ENCODE measurements at regions not wholly inside any gene's neighbourhood (a gene's known extent, or its start where the extent isn't known, plus 50 kb on each side); places are given as distances from the start of the nearest gene placed in this dataset.

DNA sequence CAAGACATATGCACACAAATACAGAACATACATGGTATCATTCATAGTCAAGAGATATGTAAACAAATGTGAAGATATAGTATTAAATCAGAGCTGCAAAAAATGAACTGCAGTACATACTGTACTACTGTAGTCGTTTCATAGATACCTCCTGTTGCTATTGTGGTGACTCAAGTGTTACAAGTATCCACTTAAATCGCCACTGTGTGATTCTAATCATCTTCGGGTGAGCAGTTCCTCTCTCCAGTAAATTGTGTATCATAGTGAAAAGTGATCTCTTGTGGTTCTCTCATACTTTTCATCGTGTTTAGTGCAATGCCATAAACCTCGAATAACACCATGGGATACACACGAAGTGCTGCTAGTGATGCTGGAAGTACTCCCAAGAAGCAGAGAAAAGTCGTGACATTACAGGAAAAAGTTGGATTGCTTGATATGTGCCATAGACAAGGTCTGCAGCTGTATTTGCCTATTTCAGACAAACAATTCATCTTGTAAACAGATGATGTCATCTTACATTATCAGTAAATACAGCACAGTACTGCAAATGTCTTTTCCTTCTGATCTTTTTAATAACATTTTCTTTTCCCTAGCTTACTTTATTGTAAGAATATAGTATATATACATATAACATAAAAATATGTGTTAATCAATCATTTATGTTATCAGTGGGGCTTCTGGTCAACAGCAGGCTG lies 222.2 kb downstream of the BCL11A start:
- H3K4me3 ChIP-seq (ENCODE audit: low read depth, low read length), result no peak overlapping the region
- TF ChIP-seq, protein P1, sequence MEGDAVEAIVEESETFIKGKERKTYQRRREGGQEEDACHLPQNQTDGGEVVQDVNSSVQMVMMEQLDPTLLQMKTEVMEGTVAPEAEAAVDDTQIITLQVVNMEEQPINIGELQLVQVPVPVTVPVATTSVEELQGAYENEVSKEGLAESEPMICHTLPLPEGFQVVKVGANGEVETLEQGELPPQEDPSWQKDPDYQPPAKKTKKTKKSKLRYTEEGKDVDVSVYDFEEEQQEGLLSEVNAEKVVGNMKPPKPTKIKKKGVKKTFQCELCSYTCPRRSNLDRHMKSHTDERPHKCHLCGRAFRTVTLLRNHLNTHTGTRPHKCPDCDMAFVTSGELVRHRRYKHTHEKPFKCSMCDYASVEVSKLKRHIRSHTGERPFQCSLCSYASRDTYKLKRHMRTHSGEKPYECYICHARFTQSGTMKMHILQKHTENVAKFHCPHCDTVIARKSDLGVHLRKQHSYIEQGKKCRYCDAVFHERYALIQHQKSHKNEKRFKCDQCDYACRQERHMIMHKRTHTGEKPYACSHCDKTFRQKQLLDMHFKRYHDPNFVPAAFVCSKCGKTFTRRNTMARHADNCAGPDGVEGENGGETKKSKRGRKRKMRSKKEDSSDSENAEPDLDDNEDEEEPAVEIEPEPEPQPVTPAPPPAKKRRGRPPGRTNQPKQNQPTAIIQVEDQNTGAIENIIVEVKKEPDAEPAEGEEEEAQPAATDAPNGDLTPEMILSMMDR (IDR thresholded peaks at IDR 0.05; ENCODE audit: low read depth, low read length), result no peak

GRCh38 chr2:60329225-60329624 lies 224.2 kb downstream of the BCL11A start:
- TF ChIP-seq, protein P1 (IDR thresholded peaks at IDR 0.05; ENCODE audit: low read depth, low read length), result no peak
- no peak overlapping the region for H3K4me3 ChIP-seq (ENCODE audit: low read depth, low read length)

- TF ChIP-seq, protein P1 (IDR thresholded peaks at IDR 0.05; ENCODE audit: low read depth, low read length), result no peak
These were observed 228.9 kb downstream of the BCL11A start for GRCh38 chr2:60324536-60324935.

DNA sequence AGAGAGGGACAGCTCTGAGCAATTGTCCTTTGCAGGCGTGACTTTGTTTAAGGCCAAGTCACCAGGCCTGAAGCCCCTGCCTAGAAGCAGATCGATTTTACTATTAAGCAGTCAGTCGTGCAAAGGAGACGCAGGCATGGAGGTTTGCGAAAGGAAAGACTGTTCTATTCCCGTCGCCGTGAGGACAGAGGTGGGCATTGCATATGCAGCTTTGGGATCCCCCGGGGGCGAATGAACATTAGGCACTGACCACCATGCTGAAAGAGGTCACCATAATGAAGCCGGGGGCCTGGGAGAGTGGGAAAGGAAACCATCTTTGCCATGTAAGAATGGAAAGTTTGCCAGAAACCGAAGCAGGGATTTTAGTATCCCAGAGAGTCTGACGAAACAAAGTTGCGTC lies 231.6 kb downstream of the BCL11A start:
- TF ChIP-seq, protein P1 (IDR thresholded peaks at IDR 0.05; ENCODE audit: low read depth, low read length), result no peak
- H3K4me3 ChIP-seq (ENCODE audit: low read depth, low read length), result no peak overlapping the region

More at GRCh38 chr2:60324536-60324935, 228.9 kb downstream of the BCL11A start:
- no peak overlapping the region for H3K4me3 ChIP-seq (ENCODE audit: low read depth, low read length)

DNA sequence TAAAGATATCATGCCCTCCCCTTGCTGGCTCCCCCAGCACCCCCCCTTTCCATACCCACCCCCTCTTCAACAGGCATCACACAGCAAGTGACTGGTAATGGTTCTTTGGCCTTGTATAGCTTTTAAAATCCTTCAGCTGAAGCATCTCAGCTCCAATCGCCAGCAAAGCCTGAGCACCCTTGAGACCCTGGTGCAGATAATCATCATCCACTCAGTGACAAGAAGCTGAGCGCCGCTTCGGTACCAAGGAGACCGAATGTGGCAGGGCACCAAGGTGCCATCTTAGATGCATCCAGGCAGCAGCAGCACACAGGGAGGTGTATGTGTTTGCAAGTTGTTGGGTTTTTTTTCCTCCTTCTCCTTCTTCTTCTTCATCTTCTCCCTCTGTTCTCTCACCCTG lies 232.7 kb downstream of the BCL11A start:
- TF ChIP-seq, protein P1 (IDR thresholded peaks at IDR 0.05; ENCODE audit: low read depth, low read length), result no peak
- no peak overlapping the region for H3K4me3 ChIP-seq (ENCODE audit: low read depth, low read length)

DNA sequence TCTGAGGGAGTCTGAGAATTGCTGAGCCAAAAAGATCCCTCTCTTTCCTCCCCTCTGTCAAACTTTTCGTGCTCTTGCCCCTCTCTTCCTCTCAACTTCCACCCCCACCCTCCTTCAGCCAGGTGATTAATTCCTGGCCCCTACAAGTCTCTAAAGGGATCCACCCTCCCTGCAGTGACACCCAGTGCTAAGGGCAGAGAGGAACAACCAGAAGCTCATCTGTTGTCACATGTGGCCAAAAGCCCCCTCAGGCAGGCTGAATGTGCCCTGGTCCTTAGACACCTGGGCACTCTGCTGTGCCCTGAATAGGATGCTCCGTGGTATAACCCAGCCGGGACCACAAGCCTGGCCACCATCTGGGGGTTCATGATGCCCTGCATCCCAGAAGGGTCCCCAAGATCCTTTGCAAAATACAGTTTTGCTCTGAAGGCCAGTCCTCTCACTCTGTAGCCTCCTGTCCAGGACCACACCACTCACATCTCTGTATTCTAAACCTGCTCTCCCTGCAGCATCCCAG lies 234.4 kb downstream of the BCL11A start:
- TF ChIP-seq, protein P1 (IDR thresholded peaks at IDR 0.05; ENCODE audit: low read depth, low read length), result no peak
- H3K4me3 ChIP-seq (ENCODE audit: low read depth, low read length), result no peak overlapping the region

DNA sequence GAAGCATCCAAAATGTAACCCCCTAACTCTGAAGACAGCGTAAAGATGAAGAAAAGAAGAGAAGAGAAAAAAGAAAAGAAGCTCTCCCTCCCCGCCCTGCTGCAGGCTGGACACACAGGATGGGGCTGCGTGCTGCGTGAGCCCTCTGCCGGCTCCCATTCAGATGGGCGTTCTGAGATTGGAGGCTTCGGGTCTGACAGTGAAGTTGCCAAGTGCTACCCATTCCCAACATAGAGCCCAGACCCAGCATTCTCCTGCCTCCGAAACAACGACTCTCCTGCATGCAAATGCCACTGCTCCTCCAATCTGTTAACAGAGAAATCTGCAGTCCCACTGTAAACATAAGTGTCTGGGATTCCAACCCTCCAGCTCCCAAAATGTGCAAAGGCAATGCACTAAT lies 234.9 kb downstream of the BCL11A start:
- no peak overlapping the region for H3K4me3 ChIP-seq (ENCODE audit: low read depth, low read length)
- TF ChIP-seq, protein P1 (IDR thresholded peaks at IDR 0.05; ENCODE audit: low read depth, low read length), result no peak

All from WI38 (cell line).